GM23338 (cell line): ENCODE measurements at regions not wholly inside any gene's neighbourhood (a gene's known extent, or its start where the extent isn't known, plus 50 kb on each side); places are given as distances from the start of the nearest gene placed in this dataset.

Experiments used
- ATAC-seq: fragments of 200-7000 bp; cut with Tn5 transposase; 3 replicates; pipeline ENCODE4 v1.9.1; 2020
- DNase-seq: peaks from one replicate; pipeline ENCODE4 v3.0.0-alpha.2; 2015; ENCODE audit warnings: low spot score
- H2AFZ ChIP-seq: fragments of 200-600 bp; sonication (generic); 2 replicates; pipeline ENCODE4 v1.8.0; 2016; ENCODE audit warnings: antibody characterized with exemption, mild to moderate bottlenecking, moderate library complexity
- H3F3A ChIP-seq: fragments of 200-600 bp; sonication (generic); replicated peaks from 2 replicates; pipeline ENCODE4 v1.8.0; 2017; ENCODE audit warnings: antibody characterized with exemption, mixed run types, low read depth
- H3K27ac ChIP-seq: fragments of 200-600 bp; sonication (generic); 2 replicates; pipeline ENCODE4 v1.6.1; 2016; ENCODE audit warnings: low read depth
- H3K27me3 ChIP-seq: fragments of 200-600 bp; sonication (generic); 2 replicates; pipeline ENCODE4 v1.8.0; 2016; ENCODE audit warnings: mild to moderate bottlenecking, mixed run types, moderate library complexity; ENCODE audit not compliant: insufficient read depth
- H3K36me3 ChIP-seq: fragments of 200-600 bp; sonication (generic); 2 replicates; pipeline ENCODE4 v1.8.0; 2016; ENCODE audit warnings: mild to moderate bottlenecking; ENCODE audit not compliant: insufficient read depth
- H3K4me1 ChIP-seq: fragments of 200-600 bp; sonication (generic); 2 replicates; pipeline ENCODE4 v1.8.0; 2016; ENCODE audit warnings: mild to moderate bottlenecking, moderate library complexity; ENCODE audit not compliant: insufficient read depth
- H3K4me2 ChIP-seq: fragments of 200-600 bp; sonication (generic); 2 replicates; pipeline ENCODE4 v1.7.1; 2017; ENCODE audit warnings: mixed run types
- H3K4me3 ChIP-seq: fragments of 200-600 bp; sonication (generic); 2 replicates; pipeline ENCODE4 v1.6.1; 2016; ENCODE audit warnings: mixed run types
- H3K79me2 ChIP-seq: fragments of 200-600 bp; sonication (generic); replicated peaks from 2 replicates; pipeline ENCODE4 v1.8.0; 2017; ENCODE audit warnings: mild to moderate bottlenecking; ENCODE audit not compliant: insufficient read depth
- H3K9me2 ChIP-seq: fragments of 200-600 bp; sonication (generic); 2 replicates; pipeline ENCODE4 v1.8.0; 2017; ENCODE audit not compliant: insufficient read depth
- H4K20me1 ChIP-seq: fragments of 200-600 bp; sonication (generic); replicated peaks from 2 replicates; pipeline ENCODE4 v1.8.0; 2017; ENCODE audit warnings: mild to moderate bottlenecking; ENCODE audit not compliant: insufficient read depth
- H3K27ac Mint-ChIP-seq: 2 replicates; pipeline ENCODE4 v1.8.0; 2020; ENCODE audit warnings: inconsistent platforms, mild to moderate bottlenecking, moderate library complexity, mixed read lengths
- H3K27me3 Mint-ChIP-seq: 3 replicates; pipeline ENCODE4 v1.8.0; 2022; ENCODE audit warnings: low read depth, mild to moderate bottlenecking, moderate library complexity, mixed read lengths, inconsistent platforms; ENCODE audit not compliant: insufficient read depth, poor library complexity
- H3K36me3 Mint-ChIP-seq: 3 replicates; pipeline ENCODE4 v1.8.0; 2021; ENCODE audit warnings: low read depth, mild to moderate bottlenecking, inconsistent platforms, moderate library complexity, mixed read lengths
- H3K4me1 Mint-ChIP-seq: 3 replicates; pipeline ENCODE4 v1.8.0; 2020; ENCODE audit warnings: mild to moderate bottlenecking, inconsistent platforms, mixed read lengths
- H3K4me3 Mint-ChIP-seq: 3 replicates; pipeline ENCODE4 v1.8.0; 2021; ENCODE audit warnings: moderate library complexity, mild to moderate bottlenecking, inconsistent platforms, mixed read lengths
- H3K9me3 Mint-ChIP-seq: 3 replicates; pipeline ENCODE4 v1.8.0; 2020; ENCODE audit warnings: moderate library complexity, mild to moderate bottlenecking, inconsistent platforms, mixed read lengths
- EZH2 ChIP-seq: fragments of 200-600 bp; sonication (generic); IDR thresholded peaks from one replicate; pipeline ENCODE4 v1.8.0; 2017; ENCODE audit warnings: antibody characterized with exemption, mild to moderate bottlenecking, low read depth; ENCODE audit not compliant: unreplicated experiment
- NANOG ChIP-seq: IDR thresholded peaks from 2 replicates; pipeline ENCODE4 v1.6.1; 2016; ENCODE audit warnings: antibody characterized with exemption, borderline replicate concordance
- REST ChIP-seq: IDR thresholded peaks from one replicate; pipeline ENCODE4 v1.6.1; 2018; ENCODE audit warnings: antibody characterized with exemption; ENCODE audit not compliant: unreplicated experiment
- ZNF462 ChIP-seq: fragments of 250-450 bp; sonication (Bioruptor Pico); IDR thresholded peaks from 2 replicates; pipeline ENCODE4 v1.5.0; 2020; ENCODE audit warnings: mild to moderate bottlenecking, moderate library complexity

- no peak for TF ChIP-seq ZNF462 (CRISPR knock-in tag)
These were observed 856.3 kb downstream of the DSC3 start for GRCh38 chr18:30186245-30186644.

DNA sequence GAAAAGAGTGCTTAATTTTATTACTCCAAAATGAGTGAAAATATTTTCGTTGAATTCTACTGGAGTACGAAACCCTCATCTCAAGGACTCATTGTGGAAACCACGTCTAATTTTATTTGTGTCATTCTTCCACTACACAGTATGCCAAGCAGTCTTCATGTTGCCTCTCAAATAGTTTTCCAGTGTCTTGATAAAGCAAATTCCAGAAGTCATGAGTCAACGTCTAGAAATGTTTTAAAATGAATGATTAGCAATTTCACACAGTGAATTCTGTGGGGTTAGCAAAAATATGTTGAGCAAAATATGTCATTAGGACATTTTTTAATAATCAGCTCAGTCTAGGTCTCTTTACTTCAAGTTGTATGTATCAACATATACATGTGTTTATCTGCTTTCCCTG, 865.5 kb downstream of the DSC3 start:
- Histone ChIP-seq H4K20me1 (no peaks in the 10 kb centered on the region), H3K27ac (no peak overlapping the region), H3K27me3 (no peaks in the 10 kb centered on the region), H3K36me3 (no peaks in the 10 kb centered on the region), H3F3A (no peaks in the 10 kb centered on the region), H3K4me1 (no peaks in the 10 kb centered on the region), H2AFZ (no peak overlapping the region), H3K4me3 (no peak overlapping the region), H3K79me2 (no peaks in the 10 kb centered on the region), H3K9me2 (no peaks in the 10 kb centered on the region; the same call in 1 of the 2 replicates), H3K4me2 (no peak overlapping the region)
- H3K9me3 Mint-ChIP-seq, result peaks cover 10% of the 10 kb centered on the region
- H3K4me1 Mint-ChIP-seq, result no peaks in the 10 kb centered on the region
- H3K36me3 Mint-ChIP-seq, result peaks cover 8% of the 10 kb centered on the region; the same call in 1 of the 3 replicates
- no peak overlapping the region for H3K27ac Mint-ChIP-seq
- ATAC-seq, result no peak
- no peaks in the 10 kb centered on the region for H3K27me3 Mint-ChIP-seq
- H3K4me3 Mint-ChIP-seq, result no peak overlapping the region
- no peak for DNase-seq
- TF ChIP-seq NANOG (no peak), EZH2 (no peak), REST (no peak)

More at GRCh38 chr18:30186245-30186644, 856.3 kb downstream of the DSC3 start:
- Mint-ChIP-seq H3K4me3 (no peak overlapping the region), H3K9me3 (peaks cover 15% of the 10 kb centered on the region), H3K4me1 (no peaks in the 10 kb centered on the region), H3K27ac (no peak overlapping the region), H3K27me3 (no peaks in the 10 kb centered on the region), H3K36me3 (peaks cover 6% of the 10 kb centered on the region; the same call in 2 of the 3 replicates)
- Histone ChIP-seq H3K4me3 (no peak overlapping the region), H3K9me2 (no peaks in the 10 kb centered on the region), H3K4me1 (no peaks in the 10 kb centered on the region), H3F3A (no peaks in the 10 kb centered on the region), H3K27ac (no peak overlapping the region), H3K4me2 (no peak overlapping the region), H2AFZ (no peak overlapping the region), H3K27me3 (no peaks in the 10 kb centered on the region), H3K79me2 (no peaks in the 10 kb centered on the region), H4K20me1 (no peaks in the 10 kb centered on the region), H3K36me3 (no peaks in the 10 kb centered on the region)
- ATAC-seq, result no peak
- DNase-seq, result no peak
